HG02678 (cell line): ENCODE measurements at regions not wholly inside any gene's neighbourhood (a gene's known extent, or its start where the extent isn't known, plus 50 kb on each side); places are given as distances from the start of the nearest gene placed in this dataset.
"Not testable (repeated sequence)": the region's sequence is repeated elsewhere in the genome, so short reads cannot be mapped to it uniquely, and the experiment has no call there.

Experiments used
- ATAC-seq: cut with Tn5 transposase; IDR thresholded peaks from one replicate; pipeline ENCODE4 v1.9.1; 2021; ENCODE audit warnings: mild to moderate bottlenecking, moderate library complexity; ENCODE audit not compliant: unreplicated experiment

DNA sequence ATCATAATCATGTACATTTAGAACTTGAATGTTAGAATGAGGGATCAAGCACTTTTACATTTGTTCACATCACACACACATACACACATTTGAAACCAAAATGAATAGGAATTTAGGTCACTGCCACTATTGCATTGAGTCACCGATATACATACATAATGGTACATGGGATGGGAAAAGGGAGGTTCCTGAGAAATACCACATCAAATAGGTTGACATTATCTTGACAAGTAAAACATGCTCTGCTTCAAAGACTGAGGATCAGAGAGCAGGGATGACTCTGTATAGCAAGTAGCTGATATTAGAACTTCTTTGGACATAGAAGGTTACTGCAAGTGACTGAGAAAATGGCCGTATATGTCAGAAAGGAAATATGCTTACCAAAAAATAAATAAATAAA is 847.2 kb downstream of the PLOD2 start:
- ATAC-seq, result no peak

DNA sequence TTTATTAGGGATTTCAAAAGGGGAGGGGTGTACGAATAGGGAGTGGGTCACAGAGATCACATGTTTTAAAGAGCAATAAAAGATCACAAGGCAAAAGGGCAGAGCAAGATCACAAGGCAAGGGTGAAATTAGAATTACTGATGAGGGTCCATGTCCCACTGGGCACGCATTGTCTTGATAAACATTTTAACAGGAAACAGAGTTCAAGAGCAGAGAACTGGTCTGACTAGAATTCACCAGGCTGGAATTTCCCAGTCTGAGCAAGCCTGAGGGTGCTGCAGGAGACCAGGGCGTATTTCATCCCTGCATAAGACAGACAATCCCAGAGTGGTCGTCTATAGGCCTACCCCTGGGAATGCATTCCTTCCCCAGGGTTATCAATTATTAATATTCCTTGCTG is 844.7 kb downstream of the PLOD2 start:
- ATAC-seq, result not testable (repeated sequence)

DNA sequence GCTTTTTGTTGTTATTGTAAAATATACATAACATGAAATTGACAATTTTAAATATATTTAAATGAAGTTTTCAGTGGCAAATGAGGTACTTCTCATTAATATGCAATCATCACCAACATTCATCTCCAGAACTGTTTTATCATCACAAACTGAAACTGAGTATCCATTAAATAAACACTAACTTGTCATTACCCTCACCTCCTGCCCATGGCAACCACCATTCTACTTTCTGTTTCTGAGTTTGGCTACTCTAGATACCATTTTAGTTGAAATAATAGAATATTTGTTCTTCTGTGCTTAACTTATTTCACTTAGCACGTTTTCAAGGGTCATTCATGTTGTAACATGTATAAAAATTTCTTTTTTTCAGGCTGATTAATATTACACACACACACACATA is 834.3 kb downstream of the PLOD2 start:
- ATAC-seq, result no peak

DNA sequence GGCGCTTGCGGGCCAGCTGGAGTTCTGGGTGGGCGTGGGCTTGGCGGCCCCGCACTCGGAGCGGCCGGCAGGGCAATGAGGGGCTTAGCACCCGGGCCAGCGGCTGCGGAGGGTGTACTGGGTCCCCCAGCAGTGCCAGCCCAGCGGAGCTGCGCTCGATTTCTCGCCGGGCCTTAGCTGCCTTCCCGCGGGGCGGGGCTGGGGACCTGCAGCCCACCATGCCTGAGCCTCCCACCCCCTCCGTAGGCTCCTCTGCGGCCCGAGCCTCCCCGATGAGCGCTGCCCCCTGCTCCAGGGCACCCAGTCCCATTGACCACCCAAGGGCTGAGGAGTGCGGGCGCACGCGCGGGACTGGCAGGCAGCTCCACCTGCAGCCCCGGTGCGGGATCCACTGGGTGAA is 827.6 kb downstream of the PLOD2 start:
- ATAC-seq, result not testable (repeated sequence)

DNA sequence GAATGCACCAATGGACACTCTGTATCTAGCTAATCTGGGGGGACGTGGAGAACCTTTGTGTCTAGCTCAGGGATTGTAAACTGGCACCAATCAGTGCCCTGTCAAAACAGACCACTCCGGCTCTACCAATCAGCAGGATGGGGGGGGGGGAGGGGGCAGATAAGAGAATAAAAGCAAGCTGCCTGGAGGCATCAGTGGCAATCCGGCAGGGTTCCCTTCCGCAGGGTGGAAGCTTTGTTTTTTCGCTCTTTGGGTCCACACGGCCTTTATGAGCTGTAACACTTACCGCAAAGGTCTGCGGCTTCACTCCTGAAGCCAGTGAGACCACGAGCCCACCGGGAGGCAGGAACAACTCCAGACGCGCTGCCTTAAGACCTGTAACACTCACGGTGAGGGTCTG is 827.1 kb downstream of the PLOD2 start:
- ATAC-seq, result no peak

DNA sequence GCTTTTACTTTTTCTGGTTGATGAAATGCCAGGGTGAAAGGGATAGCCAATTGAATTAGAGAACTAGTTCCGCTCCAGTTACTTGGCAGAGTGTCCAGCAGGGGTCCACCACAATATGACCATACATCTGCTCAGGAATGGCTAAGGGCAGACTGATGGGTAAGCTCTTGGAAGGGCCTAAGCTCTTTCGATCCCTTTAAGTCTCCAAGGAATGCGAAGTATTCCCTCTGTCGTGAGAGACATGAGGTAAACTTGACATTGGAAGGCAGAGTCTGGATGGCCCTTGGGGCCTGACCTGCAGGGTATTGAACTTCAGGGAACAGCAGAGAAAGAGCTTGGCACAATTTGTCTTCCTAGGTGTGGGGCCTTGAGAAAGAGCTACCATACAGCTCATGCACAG is 805.8 kb downstream of the PLOD2 start:
- no peak for ATAC-seq

DNA sequence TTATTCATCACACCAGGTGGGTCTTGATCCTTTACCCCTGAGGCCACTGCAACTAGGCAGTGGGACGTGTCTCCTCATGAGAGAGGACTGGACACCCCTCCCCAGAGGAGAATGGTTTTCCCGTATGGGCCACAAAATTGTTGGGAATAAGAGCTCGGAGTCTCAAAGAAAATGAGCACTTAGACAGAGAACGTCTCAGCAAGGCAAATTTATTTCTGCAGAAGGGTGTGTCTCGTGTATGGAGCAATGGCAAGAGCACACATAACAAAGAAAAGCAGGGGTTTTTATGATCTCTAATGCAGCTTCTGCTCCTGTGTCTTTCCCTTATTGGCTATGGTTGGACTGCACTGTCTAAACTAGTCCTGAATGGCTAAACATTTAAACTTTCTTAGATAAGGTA is 803.5 kb downstream of the PLOD2 start:
- no peak for ATAC-seq

DNA sequence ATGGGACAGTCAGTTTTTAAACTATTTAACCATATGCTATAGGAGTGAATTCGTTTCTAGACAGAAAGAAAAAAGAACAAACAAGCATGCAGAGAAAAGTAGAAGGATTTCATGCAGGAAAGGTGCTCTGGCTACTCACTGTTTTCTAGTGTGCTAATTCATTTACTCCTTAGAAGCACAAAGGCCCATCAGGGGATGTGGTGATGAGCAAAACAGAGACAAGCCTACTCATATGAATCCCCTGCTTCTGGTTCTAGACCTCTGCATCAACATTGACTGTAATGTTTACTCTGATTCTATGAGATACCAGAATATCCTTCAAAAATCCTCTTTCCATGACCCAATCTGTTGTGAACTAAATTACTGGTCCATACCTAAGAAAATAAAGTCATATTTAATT is 801.9 kb downstream of the PLOD2 start:
- no peak for ATAC-seq

DNA sequence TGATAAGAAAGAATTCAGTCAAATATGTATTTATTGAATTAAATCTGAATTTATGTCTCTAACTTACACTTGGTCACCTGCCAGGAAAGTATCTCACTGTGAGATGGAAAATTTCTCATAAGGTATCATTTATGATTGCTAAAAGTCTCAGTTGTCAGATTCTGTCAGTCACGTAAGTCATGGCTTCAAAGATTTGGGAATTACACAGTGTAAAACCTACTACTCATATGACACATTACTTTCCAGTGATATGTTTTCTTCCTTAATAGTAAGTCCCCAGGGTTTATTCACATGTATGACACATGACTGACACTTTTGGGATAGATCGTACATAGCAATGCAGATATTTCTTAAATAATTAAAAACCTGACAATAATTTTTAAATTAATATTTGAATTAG is 792.2 kb downstream of the PLOD2 start:
- ATAC-seq, result no peak

DNA sequence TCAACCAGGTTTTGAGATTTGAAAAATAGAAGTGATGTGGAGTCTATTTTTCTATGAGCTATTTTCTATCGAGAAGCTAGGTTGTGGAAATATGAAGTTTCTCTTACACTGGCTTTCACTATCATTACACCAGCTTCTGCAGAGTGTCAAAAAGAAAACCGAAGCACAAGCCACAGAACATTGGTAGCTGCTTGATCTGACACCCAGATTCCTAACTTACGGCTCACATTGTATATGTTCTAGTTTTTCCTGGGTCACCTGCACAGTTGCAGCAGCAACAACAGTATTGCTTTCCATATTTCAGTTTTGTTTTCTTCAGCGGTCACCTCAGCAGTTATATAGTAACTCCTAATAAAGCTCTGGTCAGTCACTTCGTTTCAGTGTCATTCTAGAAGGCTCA is 790.1 kb downstream of the PLOD2 start:
- no peak for ATAC-seq

DNA sequence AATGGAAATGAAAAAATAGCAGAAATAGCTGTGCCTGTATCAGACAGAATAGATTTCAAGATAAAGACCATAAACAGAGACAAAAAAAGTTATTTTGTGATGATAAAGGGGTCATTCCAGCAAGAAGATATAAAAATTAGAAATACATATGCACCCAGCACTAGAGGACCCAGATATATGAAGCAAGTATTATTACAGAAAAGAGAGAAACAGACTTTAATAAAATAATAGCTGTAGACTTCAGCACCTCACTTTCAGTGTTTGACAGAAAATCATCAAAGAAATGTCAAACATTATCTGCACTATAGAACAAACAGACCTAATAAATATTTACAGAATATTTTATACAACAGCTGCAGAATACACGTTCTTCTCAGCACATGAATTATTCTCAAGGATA is 783.7 kb downstream of the PLOD2 start:
- no peak for ATAC-seq

DNA sequence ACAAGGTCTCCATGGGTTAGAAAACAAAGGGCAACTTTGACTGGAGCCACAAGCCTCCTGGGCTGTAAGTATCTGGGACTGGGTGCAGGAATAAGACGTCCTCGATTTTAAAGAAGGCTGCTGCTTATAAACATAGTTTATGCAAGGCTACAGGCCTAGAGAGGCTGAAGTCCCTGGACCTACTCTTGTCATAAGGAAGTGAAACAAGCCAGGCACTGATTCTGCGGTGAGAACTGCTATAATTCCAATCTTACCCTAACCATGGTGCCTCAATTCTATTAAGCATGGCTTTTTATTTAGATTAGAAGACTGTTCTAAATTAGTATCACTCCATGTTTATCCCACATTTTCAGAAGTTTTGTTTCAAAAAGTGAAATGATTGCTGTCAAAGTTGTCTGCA is 777.6 kb downstream of the PLOD2 start:
- no peak for ATAC-seq

DNA sequence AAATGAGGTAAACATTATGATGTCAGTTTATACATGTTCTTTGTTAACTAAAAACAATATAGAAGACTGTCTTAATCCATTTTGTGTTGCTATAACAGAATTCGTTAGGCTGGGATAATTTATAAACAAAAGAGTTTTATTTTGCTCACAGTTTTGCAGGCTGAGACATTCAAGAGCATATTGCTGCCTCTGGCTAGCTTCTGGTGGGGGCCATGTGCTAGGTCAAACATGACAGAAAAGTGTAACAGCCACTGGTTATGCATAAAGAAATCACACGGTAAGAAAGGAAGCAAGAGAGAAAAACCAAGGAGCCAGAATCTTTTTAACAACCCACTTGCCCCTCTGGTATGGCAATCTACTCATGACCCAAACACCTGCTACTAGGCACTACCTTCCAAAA is 776.7 kb downstream of the PLOD2 start:
- ATAC-seq, result no peak

DNA sequence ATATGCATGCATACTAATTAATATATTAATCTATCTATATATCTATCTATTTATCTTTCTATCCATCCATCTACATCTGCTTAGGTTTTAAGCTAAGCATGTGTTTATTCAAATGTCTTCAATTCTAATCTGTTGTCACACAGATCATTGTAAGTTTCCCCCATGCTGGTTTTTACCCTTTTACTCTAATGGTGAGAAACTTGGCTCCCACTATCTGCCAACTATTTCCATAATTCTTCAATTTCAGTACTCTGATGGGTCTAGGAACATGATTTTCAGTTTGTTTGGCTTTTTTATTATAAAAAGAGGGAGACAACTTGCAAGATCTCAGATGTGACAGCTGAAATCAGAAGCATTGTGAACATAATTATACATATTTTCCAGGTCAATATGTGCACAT is 773.8 kb downstream of the PLOD2 start:
- no peak for ATAC-seq

DNA sequence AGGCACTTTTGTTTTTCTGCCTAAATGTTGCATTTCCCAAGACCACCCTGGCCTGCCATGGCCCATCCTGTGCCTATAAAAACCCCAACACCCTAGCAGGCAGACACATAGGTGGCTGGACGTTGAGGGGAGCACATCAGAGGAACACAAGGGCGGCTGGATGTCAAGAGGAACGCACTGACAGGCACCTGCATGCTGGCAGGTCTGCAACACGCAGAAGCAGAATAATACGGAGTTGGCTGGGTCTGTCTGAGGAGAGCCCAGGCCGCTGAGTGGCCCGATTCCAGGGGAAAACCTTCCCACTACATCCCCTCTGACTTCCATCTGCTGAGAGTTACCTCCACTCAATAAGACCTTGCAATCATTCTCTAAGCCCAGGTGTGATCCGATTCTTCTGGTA is 765.6 kb downstream of the PLOD2 start:
- no peak for ATAC-seq

DNA sequence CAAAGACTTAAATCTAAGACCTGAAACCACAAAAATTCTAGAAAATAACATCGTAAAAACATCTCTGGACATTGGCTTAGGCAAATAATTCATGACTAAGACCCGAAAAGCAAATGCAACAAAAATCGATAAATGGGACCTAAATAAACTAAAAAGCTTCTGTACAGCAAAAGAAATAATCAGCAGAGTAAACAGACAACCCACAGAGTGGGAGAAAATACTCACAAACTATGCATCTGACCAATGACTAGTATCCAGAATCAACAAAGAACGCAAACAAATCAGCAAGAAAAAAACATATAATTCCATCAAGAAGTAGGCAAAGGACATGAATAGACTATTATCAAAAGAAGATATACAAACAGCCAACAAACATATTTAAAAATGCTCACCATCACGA is 749.4 kb downstream of the PLOD2 start:
- ATAC-seq, result no peak

DNA sequence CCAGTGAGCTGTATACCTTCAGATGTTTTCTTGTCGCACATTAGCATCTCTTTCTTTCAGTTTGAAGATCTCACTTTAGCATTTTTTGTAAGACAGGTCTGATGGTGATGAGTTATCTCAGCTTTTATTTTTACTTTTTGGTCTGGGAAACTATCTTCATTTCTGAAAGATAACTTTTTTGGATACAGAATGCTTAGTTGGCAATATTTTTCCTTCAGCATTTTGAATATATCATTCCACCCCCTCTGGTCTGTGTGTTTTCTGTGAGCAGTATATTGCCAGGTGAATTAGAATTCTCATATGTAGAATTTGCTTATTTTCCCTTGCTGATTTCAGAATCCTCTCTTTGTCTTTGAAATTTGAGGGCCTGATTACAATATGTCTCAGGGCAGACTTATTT is 743.3 kb downstream of the PLOD2 start:
- ATAC-seq, result no peak

DNA sequence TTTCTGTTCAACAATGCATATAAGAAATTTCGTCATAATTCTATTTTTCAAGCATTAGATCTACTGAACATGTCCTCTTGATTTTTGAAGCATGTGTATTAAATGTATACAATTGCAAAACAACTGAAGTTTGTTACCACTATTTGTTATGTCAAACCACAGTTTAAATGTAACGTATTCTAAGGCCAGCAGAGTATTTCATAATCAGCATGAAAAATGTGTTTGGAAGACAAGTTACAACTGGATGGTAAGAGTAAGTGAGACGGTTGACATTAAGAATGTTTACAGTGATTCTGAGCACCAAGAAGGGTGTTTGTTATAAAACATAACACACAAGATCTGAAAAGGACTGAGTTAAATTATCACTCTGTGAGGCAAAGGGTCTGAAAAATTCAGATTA is 738.4 kb downstream of the PLOD2 start:
- ATAC-seq, result no peak

DNA sequence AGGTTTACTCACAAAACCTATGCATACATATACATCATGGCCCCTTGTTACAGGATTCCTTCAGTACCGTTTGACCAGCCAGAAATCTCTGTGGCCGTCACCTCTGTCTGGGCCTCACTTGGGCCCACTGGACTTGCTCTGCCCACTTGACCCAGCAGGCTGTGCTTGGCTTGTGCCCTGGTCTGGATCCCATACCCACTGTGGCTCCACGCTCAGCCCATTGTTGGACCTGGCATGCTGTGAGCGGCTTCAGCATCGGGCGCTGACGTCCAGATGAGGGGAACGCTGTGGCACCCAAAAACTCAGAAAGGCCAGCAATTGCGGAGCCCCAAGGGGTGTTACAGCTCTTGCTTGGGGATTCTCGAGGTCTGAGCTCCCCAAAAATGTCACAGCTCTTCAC is 733.6 kb downstream of the PLOD2 start:
- ATAC-seq, result no peak

DNA sequence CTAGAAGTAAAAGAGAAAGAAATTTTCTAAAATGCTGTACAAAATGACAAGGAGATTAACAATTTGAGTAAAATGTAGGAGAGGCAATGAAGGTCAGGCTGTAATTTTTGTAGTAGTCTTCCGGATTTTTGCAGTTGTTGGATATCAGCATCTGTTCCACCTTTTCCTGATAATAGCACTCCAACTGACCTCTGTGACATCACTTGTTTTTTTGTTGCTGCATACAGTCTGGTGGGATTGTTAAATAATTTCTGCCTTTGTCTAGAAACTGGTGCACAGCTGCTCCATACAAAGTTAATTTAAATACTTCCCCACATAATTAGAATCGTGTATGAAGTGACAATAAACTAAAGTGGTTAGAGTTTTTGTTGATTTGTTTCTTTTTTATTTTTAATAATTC is 731.4 kb downstream of the PLOD2 start:
- no peak for ATAC-seq

DNA sequence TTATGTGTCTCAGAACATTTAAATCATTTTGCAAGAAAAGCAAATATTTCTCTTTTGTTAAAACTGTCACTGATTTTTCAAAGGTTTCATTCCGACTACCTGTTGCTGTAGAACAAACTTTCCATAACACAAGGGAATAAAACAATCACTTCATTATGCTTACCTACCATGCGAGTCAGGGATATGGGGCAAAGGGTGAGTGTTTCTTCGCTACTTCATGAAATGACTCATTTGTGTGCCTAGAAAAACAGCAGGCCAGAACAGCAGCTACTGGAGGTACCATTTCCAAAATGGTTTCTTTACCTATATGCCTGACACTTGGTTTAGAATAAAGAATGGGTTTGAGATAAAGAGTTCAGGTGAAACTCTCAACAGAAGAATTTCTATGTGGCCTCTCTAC is 712.5 kb downstream of the PLOD2 start:
- no peak for ATAC-seq

DNA sequence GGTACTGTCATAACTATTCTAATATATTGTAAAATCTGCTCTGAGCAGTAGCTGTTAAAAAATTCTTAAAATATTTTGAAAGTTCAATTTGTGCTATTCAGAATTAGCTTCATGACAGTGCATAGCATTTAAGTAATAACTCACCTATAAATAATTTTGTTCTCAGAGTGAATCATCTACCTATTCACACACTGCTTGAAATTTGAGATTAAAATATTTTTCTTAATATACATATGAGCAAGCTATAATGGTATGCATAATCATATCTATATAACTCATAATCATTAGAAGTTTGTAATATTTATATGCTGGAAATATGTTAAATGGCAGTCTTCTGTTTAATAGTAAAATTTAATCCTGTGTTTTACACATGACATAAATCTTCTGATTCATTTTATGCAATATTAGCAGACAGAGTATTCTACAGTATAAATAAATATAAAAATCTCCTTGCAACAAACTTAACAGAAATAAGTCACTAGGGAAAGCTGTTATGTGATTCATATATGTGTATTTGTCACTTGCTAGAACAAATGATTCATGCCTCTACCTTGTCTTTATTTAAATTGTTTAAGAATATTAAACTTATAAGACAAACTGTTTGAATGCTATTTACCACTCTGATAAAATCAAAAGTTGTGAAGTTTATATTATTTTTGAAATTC is 710.8 kb downstream of the PLOD2 start:
- ATAC-seq, result no peak

DNA sequence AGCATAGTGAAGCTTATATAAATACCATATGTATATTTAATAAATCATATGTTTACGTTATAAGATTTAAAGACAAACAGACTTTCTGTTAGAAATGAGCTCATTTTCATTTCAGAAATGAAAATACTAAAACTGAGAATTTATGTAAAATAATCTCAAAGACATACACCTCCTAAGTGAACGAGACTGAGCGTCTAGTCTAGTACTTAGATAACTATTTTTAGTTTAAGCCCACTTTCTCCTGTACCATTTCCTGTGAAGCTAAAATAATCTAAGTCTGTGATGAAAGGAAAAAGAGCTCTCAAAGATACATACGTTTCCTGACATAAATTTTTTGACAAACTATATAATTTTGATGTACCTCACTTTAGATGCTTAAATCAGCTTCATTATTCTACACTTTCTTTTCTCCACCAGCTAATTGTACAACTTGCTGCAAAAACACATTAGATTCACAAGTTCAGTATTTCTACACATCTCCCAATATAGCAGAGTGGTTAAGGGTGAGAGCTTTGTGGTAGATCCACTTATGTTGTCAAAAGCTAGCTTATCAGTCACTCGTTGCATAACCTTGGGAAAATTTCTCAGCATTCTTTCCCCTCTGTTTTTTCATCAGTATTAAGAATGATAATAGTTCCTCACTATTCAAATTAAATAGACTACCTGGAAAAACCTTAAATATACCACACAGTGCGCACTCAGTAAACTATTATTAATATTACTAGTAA is 703.0 kb downstream of the PLOD2 start:
- ATAC-seq, result no peak
